Gastroesophageal sphincter (tissue), 4 donors: ENCODE measurements at regions not wholly inside any gene's neighbourhood (a gene's known extent, or its start where the extent isn't known, plus 50 kb on each side); places are given as distances from the start of the nearest gene placed in this dataset.

ENCODE experiments used
- ATAC-seq: fragments of 150-250 bp; one replicate; pipeline ENCODE4 v1.9.1; 2016; ENCODE audit warnings: mild to moderate bottlenecking, moderate library complexity
- H3K27ac ChIP-seq, 4 donors: fragments of 200-600 bp; sonication (generic) in 3 of 4; 1 replicate in 3 of 4; 2 replicates in 1 of 4; pipeline ENCODE4 v1.5.1; 2016 to 2019
- H3K27me3 ChIP-seq: fragments of 200-600 bp; sonication (generic); one replicate; pipeline ENCODE4 v1.5.1; 2019
- H3K36me3 ChIP-seq, 2 donors: fragments of 200-600 bp; sonication (generic); one replicate each; pipeline ENCODE4 v1.5.1; 2019; ENCODE audit warnings: control low read depth in 1 of 2
- H3K4me1 ChIP-seq, 3 donors: fragments of 200-600 bp; sonication (generic); 1 replicate in 2 of 3; 2 replicates in 1 of 3; pipeline ENCODE4 v1.5.1; 2016 to 2019; ENCODE audit warnings: control low read depth in 2 of 3
- H3K4me3 ChIP-seq, 2 donors: fragments of 200-600 bp; sonication (generic); one replicate each; pipeline ENCODE4 v1.5.1; 2019; ENCODE audit warnings: mild to moderate bottlenecking in 1 of 2, moderate library complexity in 1 of 2
- H3K9me3 ChIP-seq, 3 donors: fragments of 200-600 bp; sonication (generic); one replicate each; pipeline ENCODE4 v1.5.1; 2017 to 2019; ENCODE audit warnings: control low read depth in 2 of 3
- EP300 ChIP-seq: sonication (generic); formaldehyde crosslinking; IDR thresholded peaks from one replicate; pipeline ENCODE4 v1.6.1; 2017; ENCODE audit warnings: antibody characterized with exemption, mild to moderate bottlenecking
- POLR2A ChIP-seq, 2 donors: fragments of 450-650 bp; IDR thresholded peaks; one replicate each; pipeline ENCODE4 v1.6.1; 2017; ENCODE audit warnings: antibody characterized with exemption in 2 of 2, mild to moderate bottlenecking in 2 of 2, moderate library complexity in 1 of 2
- POLR2AphosphoS5 ChIP-seq: sonication (generic); formaldehyde crosslinking; IDR thresholded peaks from one replicate; pipeline ENCODE4 v1.6.1; 2017; ENCODE audit warnings: antibody characterized with exemption
- WGBS, 2 donors: methylation state at CpG; one replicate each; pipeline ENCODE4 v1.1.5; 2018; ENCODE audit warnings: low coverage in 1 of 2; 5-methylcytosine and 5-hydroxymethylcytosine counted together
- TF ChIP-seq, protein P1 (sequence below), 4 experiments: fragments of 200-600 bp in 2 of 4; fragments of 450-650 bp in 2 of 4; sonication (generic) in 1 of 4; IDR thresholded peaks; one replicate each; pipeline ENCODE4 v1.5.1; 2017 to 2019; ENCODE audit warnings: antibody characterized with exemption in 4 of 4, mild to moderate bottlenecking in 2 of 4, moderate library complexity in 2 of 4

DNA sequence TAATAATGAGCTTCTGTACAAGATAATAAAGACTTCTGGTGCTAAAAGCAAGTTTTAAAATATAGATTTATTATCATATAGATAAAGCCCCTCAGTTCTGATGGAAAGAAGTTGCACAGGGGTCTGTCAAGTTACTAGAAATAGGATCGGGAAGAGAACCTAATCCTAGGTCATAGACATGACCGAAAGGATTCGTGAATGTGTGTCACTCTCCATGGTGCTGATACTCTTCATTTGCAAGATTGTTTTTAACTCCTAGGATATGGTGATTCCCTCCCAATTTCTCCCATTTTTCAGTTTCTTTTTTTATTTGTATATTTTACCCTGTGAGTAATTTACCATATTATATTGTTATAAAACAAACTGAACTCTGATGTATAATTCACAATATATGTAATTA lies 58.9 kb upstream of the CTNNA2 start:
- TF ChIP-seq POLR2AphosphoS5 (no peak), POLR2A (IDR thresholded peaks at IDR 0.05) (no peak), EP300 (no peak)
- TF ChIP-seq, protein P1, sequence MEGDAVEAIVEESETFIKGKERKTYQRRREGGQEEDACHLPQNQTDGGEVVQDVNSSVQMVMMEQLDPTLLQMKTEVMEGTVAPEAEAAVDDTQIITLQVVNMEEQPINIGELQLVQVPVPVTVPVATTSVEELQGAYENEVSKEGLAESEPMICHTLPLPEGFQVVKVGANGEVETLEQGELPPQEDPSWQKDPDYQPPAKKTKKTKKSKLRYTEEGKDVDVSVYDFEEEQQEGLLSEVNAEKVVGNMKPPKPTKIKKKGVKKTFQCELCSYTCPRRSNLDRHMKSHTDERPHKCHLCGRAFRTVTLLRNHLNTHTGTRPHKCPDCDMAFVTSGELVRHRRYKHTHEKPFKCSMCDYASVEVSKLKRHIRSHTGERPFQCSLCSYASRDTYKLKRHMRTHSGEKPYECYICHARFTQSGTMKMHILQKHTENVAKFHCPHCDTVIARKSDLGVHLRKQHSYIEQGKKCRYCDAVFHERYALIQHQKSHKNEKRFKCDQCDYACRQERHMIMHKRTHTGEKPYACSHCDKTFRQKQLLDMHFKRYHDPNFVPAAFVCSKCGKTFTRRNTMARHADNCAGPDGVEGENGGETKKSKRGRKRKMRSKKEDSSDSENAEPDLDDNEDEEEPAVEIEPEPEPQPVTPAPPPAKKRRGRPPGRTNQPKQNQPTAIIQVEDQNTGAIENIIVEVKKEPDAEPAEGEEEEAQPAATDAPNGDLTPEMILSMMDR (IDR thresholded peaks at IDR 0.05) = no peak

DNA sequence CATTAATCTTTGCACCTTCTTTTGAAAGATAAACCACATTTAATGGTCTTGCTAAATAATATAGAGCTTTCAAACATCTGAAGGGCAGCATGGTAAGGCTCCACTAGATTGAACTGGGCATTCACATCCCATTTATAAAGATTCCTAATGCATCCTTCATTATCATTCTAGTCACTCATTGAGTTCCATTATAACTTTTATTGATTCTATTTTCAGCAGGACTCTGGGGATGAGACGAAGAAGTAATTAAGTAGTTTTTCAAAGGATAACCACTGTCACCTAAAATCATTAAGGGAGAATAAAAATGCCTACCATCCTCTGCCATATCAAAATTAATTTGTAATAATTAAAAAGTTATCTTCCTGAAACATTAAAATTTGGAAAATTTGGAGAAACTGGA lies 60.2 kb upstream of the CTNNA2 start:
- H3K36me3 ChIP-seq = no peaks in the 10 kb centered on the region
- no peak overlapping the region for H3K27ac ChIP-seq
- no peak for ATAC-seq
- H3K4me3 ChIP-seq = no peak overlapping the region
- H3K9me3 ChIP-seq = no peaks in the 10 kb centered on the region
- H3K4me1 ChIP-seq = no peaks in the 10 kb centered on the region
- 50 to 59% methylated on average over 1 of the region's 1 CpG for WGBS, 2 donors
- no peaks in the 10 kb centered on the region for H3K27me3 ChIP-seq
- TF ChIP-seq POLR2AphosphoS5 (no peak), POLR2A (IDR thresholded peaks at IDR 0.05) (no peak), EP300 (no peak)
- TF ChIP-seq, protein P1 (IDR thresholded peaks at IDR 0.05) = no peak

More for the DNA sequence above, 58.9 kb upstream of the CTNNA2 start:
- Histone ChIP-seq H3K4me1 (no peaks in the 10 kb centered on the region), H3K36me3 (no peaks in the 10 kb centered on the region), H3K27ac (no peak overlapping the region), H3K4me3 (no peak overlapping the region), H3K27me3 (no peaks in the 10 kb centered on the region), H3K9me3 (no peaks in the 10 kb centered on the region)
- 0 to 7% methylated on average over 3 of the region's 3 CpGs for WGBS, 2 donors
- no peak for ATAC-seq

DNA sequence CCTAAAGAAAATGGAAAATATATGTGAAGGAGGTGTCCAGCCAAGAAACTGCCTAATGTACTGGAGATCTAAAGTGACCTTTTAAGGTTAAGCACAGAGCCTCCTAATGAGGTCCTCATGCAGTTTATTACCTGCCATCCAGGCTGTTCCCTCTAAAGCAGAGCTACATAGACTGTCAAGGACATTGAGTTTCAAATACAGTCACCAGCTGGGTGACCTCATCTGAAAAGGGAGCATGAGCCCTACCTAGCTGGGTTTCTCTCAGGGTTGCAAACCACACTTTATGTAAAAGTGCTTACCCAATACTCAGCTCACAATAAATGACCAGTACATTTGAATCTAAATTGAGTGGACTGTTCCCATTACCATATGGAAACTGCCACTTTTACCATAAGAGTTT lies 65.4 kb upstream of the CTNNA2 start:
- Histone ChIP-seq H3K4me3 (no peak overlapping the region), H3K27me3 (no peaks in the 10 kb centered on the region), H3K9me3 (no peaks in the 10 kb centered on the region), H3K36me3 (no peaks in the 10 kb centered on the region), H3K4me1 (no peaks in the 10 kb centered on the region), H3K27ac (no peak overlapping the region)
- TF ChIP-seq EP300 (no peak), POLR2A (IDR thresholded peaks at IDR 0.05) (no peak), POLR2AphosphoS5 (no peak)
- TF ChIP-seq, protein P1 (IDR thresholded peaks at IDR 0.05) = no peak
- no peak for ATAC-seq

DNA sequence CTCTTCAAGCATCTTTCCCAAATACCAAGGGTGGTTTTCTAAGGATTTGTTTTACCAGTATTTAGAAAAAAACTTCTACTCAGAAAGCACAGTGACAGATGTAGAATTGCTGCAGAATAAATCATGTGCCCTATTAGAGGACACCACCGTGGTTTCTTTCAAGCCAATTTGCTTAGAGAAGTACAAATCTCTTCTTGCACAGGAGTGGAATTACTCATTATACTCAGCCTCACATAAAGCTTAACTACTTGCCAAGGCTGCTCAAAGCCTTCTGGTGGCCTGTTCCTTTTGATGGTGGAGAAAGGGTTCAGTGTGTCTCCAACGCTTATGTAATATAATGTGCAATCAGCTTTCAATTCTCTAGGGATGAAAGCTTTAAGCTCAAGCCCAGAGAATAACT lies 66.5 kb upstream of the CTNNA2 start:
- Histone ChIP-seq H3K27ac (no peak overlapping the region), H3K4me3 (no peak overlapping the region), H3K9me3 (no peaks in the 10 kb centered on the region), H3K4me1 (no peaks in the 10 kb centered on the region), H3K36me3 (no peaks in the 10 kb centered on the region), H3K27me3 (no peaks in the 10 kb centered on the region)
- 57 to 86% methylated on average over 2 of the region's 2 CpGs for WGBS, 2 donors
- ATAC-seq = no peak
- no peak for TF ChIP-seq EP300
- TF ChIP-seq POLR2A (IDR thresholded peaks at IDR 0.05) = no peak
- TF ChIP-seq POLR2AphosphoS5 = no peak
- TF ChIP-seq, protein P1 (IDR thresholded peaks at IDR 0.05) = no peak

DNA sequence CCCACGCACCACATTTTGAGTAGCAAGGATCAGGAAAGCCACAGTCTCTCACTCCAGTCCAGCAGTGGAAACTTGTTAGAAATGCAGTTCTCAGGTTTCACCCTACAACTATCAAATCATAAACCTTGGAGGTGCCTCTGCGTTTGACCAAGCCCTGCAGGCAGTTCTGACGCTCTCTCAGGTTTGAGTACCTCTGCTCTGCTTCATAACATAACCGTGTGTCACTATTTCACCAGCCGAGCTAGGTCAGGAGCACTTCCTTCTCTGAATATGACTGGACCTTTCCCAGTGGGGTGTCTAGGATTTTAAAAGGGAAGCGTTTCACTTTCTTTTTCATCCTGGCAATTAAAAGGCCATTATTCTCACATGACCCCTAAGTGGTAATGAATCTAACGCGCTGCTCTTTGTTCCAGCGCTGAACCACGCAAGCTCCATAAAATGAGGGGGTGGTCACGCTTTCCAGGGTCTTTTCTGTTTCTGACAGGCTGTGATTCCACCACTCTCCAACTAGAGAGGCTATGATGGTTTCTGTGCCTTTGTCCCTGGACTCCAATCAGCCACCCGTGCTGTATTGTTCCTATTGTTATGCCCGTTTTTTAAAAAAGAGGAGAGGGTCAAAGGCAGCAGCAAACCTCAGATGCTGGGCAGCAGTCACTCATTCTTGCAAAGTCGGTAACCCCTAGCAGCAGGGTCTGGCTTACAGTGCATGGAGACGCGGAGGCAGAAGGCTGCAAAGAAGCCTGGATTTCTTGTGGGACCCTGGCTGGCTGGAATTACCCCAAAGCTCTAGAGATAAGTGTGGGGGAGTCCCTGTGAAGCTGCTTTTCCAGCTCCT lies 75.2 kb upstream of the CTNNA2 start:
- no peaks in the 10 kb centered on the region for H3K9me3 ChIP-seq
- no peak for ATAC-seq
- no peak for TF ChIP-seq POLR2A (IDR thresholded peaks at IDR 0.05)
- TF ChIP-seq, protein P1 (IDR thresholded peaks at IDR 0.05) = no peak
- no peak for TF ChIP-seq EP300
- TF ChIP-seq POLR2AphosphoS5 = no peak

More for the DNA sequence above, 75.2 kb upstream of the CTNNA2 start:
- no peaks in the 10 kb centered on the region for H3K36me3 ChIP-seq
- WGBS, 2 donors = 34 to 45% methylated on average over 6 to 14 of the region's 16 CpGs
- no peaks in the 10 kb centered on the region for H3K4me1 ChIP-seq
- H3K27ac ChIP-seq = no peak overlapping the region
- H3K27me3 ChIP-seq = peaks cover 4% of the 10 kb centered on the region
- no peak overlapping the region for H3K4me3 ChIP-seq
